ENCODE measurements at regions not wholly inside any gene's neighbourhood (a gene's known extent, or its start where the extent isn't known, plus 50 kb on each side); places are given as distances from the start of the nearest gene placed in this dataset.

DNA sequence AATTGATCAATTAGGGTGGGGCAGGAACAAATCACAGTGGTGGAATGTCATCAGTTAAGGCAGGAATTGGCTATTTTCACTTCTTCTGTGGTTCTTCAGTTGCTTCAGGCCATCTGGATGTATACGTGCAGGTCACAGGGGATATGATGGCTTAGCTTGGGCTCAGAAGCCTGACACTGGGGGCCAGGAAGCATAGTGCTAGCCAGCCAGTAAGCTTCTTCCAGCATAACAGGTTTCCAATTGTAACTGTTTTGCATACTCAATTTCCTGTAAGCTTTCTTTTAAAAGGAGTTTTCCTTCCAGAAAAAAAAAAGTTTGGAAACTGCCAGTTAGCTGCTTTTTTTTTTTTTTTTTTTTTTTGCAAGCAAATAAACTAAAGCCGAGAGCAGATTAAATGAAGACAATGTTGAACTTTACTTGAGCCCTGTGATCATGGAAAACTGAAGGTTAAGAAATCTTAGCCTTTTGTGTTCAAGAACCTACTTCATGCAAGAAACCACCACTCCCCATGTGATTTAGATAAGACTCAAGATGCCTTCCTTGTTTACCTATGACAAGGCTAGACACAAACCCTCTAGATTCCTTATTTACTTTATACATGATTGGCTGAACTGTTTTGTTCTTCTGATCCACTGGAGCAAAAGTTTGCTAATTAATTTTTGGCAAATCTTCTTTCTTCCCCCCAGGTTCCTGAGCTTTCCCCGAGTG lies 126.9 kb upstream of the LINC00305 start:
- Histone ChIP-seq H3K27me3 (ENCODE audit: control insufficient read depth, insufficient read depth, low read length) (no peaks in the 10 kb centered on the region), H3K27ac (no peak overlapping the region), H2AFZ (no peak overlapping the region), H3K79me2 (no peaks in the 10 kb centered on the region), H3K9me3 (ENCODE audit: control insufficient read depth, low read length) (no peaks in the 10 kb centered on the region), H3K4me1 (no peaks in the 10 kb centered on the region), H3K4me3 (ENCODE audit: low read depth, low read length) (no peak overlapping the region), H3K9ac (no peak overlapping the region), H3K4me2 (ENCODE audit: low read length) (no peak overlapping the region), H3K36me3 (ENCODE audit: control insufficient read depth, insufficient read depth, low read length) (no peaks in the 10 kb centered on the region)
- TF ChIP-seq, protein P1, sequence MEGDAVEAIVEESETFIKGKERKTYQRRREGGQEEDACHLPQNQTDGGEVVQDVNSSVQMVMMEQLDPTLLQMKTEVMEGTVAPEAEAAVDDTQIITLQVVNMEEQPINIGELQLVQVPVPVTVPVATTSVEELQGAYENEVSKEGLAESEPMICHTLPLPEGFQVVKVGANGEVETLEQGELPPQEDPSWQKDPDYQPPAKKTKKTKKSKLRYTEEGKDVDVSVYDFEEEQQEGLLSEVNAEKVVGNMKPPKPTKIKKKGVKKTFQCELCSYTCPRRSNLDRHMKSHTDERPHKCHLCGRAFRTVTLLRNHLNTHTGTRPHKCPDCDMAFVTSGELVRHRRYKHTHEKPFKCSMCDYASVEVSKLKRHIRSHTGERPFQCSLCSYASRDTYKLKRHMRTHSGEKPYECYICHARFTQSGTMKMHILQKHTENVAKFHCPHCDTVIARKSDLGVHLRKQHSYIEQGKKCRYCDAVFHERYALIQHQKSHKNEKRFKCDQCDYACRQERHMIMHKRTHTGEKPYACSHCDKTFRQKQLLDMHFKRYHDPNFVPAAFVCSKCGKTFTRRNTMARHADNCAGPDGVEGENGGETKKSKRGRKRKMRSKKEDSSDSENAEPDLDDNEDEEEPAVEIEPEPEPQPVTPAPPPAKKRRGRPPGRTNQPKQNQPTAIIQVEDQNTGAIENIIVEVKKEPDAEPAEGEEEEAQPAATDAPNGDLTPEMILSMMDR (IDR thresholded peaks at IDR 0.05) = no peak

DNA sequence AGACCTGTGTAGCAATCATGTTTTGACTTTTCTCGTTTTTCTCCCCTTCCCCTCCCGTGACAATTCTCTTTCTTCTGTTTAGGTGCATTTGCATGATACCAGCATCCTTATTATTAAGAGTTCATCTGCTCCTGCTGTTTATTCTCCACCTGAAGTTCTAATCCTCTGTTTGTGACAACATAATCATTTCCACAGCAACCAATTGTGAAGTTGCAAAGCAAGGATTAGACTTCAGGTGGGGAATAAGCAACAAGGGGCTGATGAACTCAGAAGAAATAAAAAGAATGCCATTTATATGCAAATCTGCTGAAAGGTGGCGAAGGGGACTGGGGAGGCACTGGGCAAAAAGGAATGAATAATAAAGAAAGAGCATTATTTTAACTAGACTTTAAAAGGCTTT lies 124.8 kb upstream of the LINC00305 start:
- no peak overlapping the region for H3K4me2 ChIP-seq (ENCODE audit: low read length)
- no peaks in the 10 kb centered on the region for H3K4me1 ChIP-seq
- no peak overlapping the region for H2AFZ ChIP-seq
- TF ChIP-seq, protein P1 (IDR thresholded peaks at IDR 0.05) = no peak
- H3K9me3 ChIP-seq (ENCODE audit: control insufficient read depth, low read length) = no peaks in the 10 kb centered on the region
- no peak overlapping the region for H3K27ac ChIP-seq
- H3K27me3 ChIP-seq (ENCODE audit: control insufficient read depth, insufficient read depth, low read length) = no peaks in the 10 kb centered on the region
- no peak overlapping the region for H3K4me3 ChIP-seq (ENCODE audit: low read depth, low read length)
- H3K79me2 ChIP-seq = no peaks in the 10 kb centered on the region
- no peaks in the 10 kb centered on the region for H3K36me3 ChIP-seq (ENCODE audit: control insufficient read depth, insufficient read depth, low read length)
- no peak overlapping the region for H3K9ac ChIP-seq

DNA sequence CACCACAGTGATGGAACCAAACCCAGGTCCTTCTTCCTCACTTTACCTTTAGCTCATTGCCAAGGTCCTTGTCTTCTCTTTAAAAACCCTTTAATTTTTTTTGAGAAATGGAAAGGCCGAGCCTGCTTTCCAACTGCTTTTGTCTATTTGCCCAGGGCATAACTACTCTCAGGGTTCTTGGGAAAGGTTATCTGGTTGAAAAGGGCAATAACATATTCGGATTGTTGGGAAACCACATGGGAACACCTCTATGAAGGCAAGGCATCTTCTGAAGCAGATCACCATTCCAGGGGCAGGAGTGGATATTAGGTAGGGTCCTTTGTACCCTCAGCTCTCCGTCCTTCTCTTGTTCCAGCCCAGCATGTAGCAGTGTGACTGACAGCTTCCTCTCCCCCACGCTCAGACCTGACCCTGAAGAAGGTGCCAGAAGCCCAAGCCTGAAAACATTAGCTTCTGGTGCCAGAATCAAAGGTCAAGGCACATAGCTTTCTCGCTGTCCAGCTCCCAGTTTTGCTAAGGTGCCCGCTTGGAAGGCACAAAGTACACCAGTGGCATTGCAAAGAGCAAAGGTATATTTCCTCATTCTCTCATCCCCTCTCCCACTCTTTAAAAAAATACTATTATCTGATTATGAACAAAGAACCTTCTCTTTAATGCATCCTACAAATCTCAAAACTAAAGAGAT lies 123.2 kb upstream of the LINC00305 start:
- no peaks in the 10 kb centered on the region for H3K27me3 ChIP-seq (ENCODE audit: control insufficient read depth, insufficient read depth, low read length)
- H3K9me3 ChIP-seq (ENCODE audit: control insufficient read depth, low read length) = no peaks in the 10 kb centered on the region
- H3K4me2 ChIP-seq (ENCODE audit: low read length) = no peak overlapping the region
- TF ChIP-seq, protein P1 (IDR thresholded peaks at IDR 0.05) = no peak
- no peak overlapping the region for H2AFZ ChIP-seq
- H3K27ac ChIP-seq = no peak overlapping the region
- no peak overlapping the region for H3K9ac ChIP-seq
- H3K79me2 ChIP-seq = no peaks in the 10 kb centered on the region
- H3K4me1 ChIP-seq = no peaks in the 10 kb centered on the region
- H3K4me3 ChIP-seq (ENCODE audit: low read depth, low read length) = no peak overlapping the region
- H3K36me3 ChIP-seq (ENCODE audit: control insufficient read depth, insufficient read depth, low read length) = no peaks in the 10 kb centered on the region

DNA sequence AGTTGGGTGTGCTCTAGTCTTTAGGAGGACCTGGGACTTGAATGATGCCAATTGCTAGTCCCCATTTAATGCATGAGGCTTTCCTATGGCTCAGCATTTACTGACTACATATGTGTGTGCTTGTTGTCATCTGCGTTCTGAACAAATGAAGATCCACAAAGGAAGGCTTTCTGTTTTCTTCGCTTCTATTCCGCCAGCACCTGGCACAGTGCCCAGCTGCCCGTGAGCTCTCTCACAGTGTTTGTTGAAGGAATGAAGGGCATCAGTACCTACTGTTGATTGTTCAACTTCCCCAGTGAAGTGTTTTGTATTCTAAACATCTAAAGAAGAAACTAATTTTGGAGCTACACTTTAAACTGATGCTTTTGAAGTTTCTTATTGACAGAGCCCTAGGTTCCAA lies 122.4 kb upstream of the LINC00305 start:
- H3K36me3 ChIP-seq (ENCODE audit: control insufficient read depth, insufficient read depth, low read length) = no peaks in the 10 kb centered on the region
- no peak overlapping the region for H3K27ac ChIP-seq
- no peak overlapping the region for H3K4me2 ChIP-seq (ENCODE audit: low read length)
- H3K9ac ChIP-seq = no peak overlapping the region
- no peaks in the 10 kb centered on the region for H3K9me3 ChIP-seq (ENCODE audit: control insufficient read depth, low read length)
- no peaks in the 10 kb centered on the region for H3K27me3 ChIP-seq (ENCODE audit: control insufficient read depth, insufficient read depth, low read length)
- H3K79me2 ChIP-seq = no peaks in the 10 kb centered on the region
- no peak overlapping the region for H2AFZ ChIP-seq
- no peak overlapping the region for H3K4me3 ChIP-seq (ENCODE audit: low read depth, low read length)
- no peaks in the 10 kb centered on the region for H3K4me1 ChIP-seq
- TF ChIP-seq, protein P1 (IDR thresholded peaks at IDR 0.05) = no peak
